ENCODE measurements at regions not wholly inside any gene's neighbourhood (a gene's known extent, or its start where the extent isn't known, plus 50 kb on each side); places are given as distances from the start of the nearest gene placed in this dataset.

DNA sequence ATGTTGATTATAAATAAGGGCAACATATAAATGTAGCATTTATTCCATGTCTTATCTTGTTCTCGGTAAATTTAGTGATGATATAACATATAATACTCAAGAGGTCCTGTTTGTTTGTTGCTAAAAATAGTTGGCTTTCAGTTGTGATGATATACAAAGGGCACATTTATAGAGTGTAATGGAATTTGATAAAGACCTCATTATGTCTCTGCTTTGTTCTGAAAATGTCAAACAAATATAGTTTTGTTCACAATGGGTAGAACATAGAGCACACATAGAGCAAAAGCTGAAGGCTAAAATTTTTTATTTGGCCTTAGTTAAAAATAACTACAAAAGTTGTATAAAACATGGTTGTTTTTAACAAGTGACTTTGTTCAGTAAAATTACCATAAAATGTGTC, 477.1 kb upstream of the SMC2 start:
- H3K4me2 ChIP-seq (ENCODE audit: low read depth, low read length), result no peak overlapping the region
- 0% methylated on average over 1 of the region's 1 CpG for WGBS (ENCODE audit: low lambda C conversion rate)
- ChIA-PET POLR2A (no interaction called here), CTCF (ENCODE audit: low intra/inter-chr PET ratio, low total read pairs) (no interaction called here)
- H3K36me3 ChIP-seq (replicated peaks in 1 of 2; ENCODE audit: control insufficient read depth in 1 of 2, insufficient read depth in 2 of 2, low read length in 2 of 2), result no peaks in the 10 kb centered on the region
- BruUV-seq (replicated peaks), result no TSS peak
- no peak overlapping the region for H2AFZ ChIP-seq (ENCODE audit: low read length)
- no peak overlapping the region for H3K9ac ChIP-seq (ENCODE audit: insufficient read depth, low read depth, low read length)
- H4K20me1 ChIP-seq (ENCODE audit: insufficient read depth, low read length), result no peaks in the 10 kb centered on the region
- peaks cover 67% of the 10 kb centered on the region for H3K9me3 ChIP-seq (ENCODE audit: low read length)
- DNase-seq (ENCODE audit: low spot score) (no peak), FAIRE-seq (no peak), ATAC-seq (no peak)
- no peaks in the 10 kb centered on the region for H3K79me2 ChIP-seq (ENCODE audit: insufficient read depth, low read length)
- H3K4me3 ChIP-seq (replicated peaks in 1 of 3; ENCODE audit: insufficient read depth in 1 of 3, low read depth in 2 of 3, low read length in 3 of 3), result no peak overlapping the region
- H3K4me1 ChIP-seq (ENCODE audit: insufficient read depth, low read length), result no peaks in the 10 kb centered on the region
- H3K27ac ChIP-seq (ENCODE audit: extremely low read length, insufficient read depth, low read length), result no peak overlapping the region
- intact Hi-C loops (cut with micrococcal nuclease; ENCODE audit: unreplicated experiment), result no loop called here
- TF ChIP-seq ZNF879 (CRISPR knock-in tag; IDR thresholded peaks at IDR 0.05), result no peak
- TF ChIP-seq ZNF546 (CRISPR knock-in tag; conservative IDR thresholded peaks at IDR 0.05), result no peak
- TF ChIP-seq, protein P1, sequence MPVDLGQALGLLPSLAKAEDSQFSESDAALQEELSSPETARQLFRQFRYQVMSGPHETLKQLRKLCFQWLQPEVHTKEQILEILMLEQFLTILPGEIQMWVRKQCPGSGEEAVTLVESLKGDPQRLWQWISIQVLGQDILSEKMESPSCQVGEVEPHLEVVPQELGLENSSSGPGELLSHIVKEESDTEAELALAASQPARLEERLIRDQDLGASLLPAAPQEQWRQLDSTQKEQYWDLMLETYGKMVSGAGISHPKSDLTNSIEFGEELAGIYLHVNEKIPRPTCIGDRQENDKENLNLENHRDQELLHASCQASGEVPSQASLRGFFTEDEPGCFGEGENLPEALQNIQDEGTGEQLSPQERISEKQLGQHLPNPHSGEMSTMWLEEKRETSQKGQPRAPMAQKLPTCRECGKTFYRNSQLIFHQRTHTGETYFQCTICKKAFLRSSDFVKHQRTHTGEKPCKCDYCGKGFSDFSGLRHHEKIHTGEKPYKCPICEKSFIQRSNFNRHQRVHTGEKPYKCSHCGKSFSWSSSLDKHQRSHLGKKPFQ (CRISPR knock-in tag; IDR thresholded peaks at IDR 0.05; ENCODE audit: insufficient replicate concordance), result no peak
- no peak for TF ChIP-seq ZNF749 (CRISPR knock-in tag; IDR thresholded peaks at IDR 0.05; ENCODE audit: borderline replicate concordance)
- TF ChIP-seq, protein P2, sequence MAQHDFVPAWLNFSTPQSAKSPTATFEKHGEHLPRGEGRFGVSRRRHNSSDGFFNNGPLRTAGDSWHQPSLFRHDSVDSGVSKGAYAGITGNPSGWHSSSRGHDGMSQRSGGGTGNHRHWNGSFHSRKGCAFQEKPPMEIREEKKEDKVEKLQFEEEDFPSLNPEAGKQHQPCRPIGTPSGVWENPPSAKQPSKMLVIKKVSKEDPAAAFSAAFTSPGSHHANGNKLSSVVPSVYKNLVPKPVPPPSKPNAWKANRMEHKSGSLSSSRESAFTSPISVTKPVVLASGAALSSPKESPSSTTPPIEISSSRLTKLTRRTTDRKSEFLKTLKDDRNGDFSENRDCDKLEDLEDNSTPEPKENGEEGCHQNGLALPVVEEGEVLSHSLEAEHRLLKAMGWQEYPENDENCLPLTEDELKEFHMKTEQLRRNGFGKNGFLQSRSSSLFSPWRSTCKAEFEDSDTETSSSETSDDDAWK (CRISPR knock-in tag; IDR thresholded peaks at IDR 0.05), result no peak
- no peak for TF ChIP-seq BRCA1 (CRISPR knock-in tag; IDR thresholded peaks at IDR 0.05)
- TF ChIP-seq TGIF2 (CRISPR knock-in tag; IDR thresholded peaks at IDR 0.05), result no peak
- TF ChIP-seq SMC3 (IDR thresholded peaks at IDR 0.05; ENCODE audit: low read length), result no peak
- no peak for TF ChIP-seq SALL2 (CRISPR knock-in tag; IDR thresholded peaks at IDR 0.05)
- in situ Hi-C loops (cut with HindIII; ENCODE audit: extremely low pct_ligation_motif_present, low pct_unique_long_range_greater_than_20kb), result no loop called here
- H3K27me3 ChIP-seq (ENCODE audit: control insufficient read depth in 1 of 2, insufficient read depth in 2 of 2, low read length in 2 of 2), result no peaks in the 10 kb centered on the region
